GM12878 (cell line): ENCODE measurements at regions not wholly inside any gene's neighbourhood (a gene's known extent, or its start where the extent isn't known, plus 50 kb on each side); places are given as distances from the start of the nearest gene placed in this dataset.

Experiments
- ATAC-seq: fragments of 200-7000 bp; cut with Tn5 transposase; 3 replicates; pipeline ENCODE4 v1.9.1; 2020; ENCODE audit warnings: mild to moderate bottlenecking, moderate library complexity
- BruUV-seq: library from RNA; stranded (reverse); fragments of 400-500 nt; replicated peaks from 2 replicates; lab custom pipeline; 2021; lab: Mats Ljungman, UMichigan
- CTCF ChIA-PET: fragments of 300-600 bp; sonication (Branson Sonifier 250); formaldehyde crosslinking; extraction: SDS; loops from one replicate; lab custom pipeline; 2021; ENCODE audit warnings: inconsistent platforms; lab: Yijun Ruan, JAX
- POLR2A ChIA-PET: fragments of 350-600 bp; formaldehyde crosslinking; extraction: SDS; loops from one replicate; lab custom pipeline; 2021; ENCODE audit warnings: inconsistent platforms; lab: Charles Lee
- RAD21 ChIA-PET: fragments of 300-600 bp; sonication (Branson Sonifier 250); formaldehyde crosslinking; loops from one replicate; lab custom pipeline; 2023; ENCODE audit warnings: antibody characterized with exemption; ENCODE audit not compliant: unreplicated experiment; lab: Charles Lee
- SMC1A ChIA-PET: fragments of 300-600 bp; sonication (Branson Sonifier 250); formaldehyde crosslinking; loops from one replicate; lab custom pipeline; 2023; ENCODE audit not compliant: unreplicated experiment, uncharacterized antibody; lab: Charles Lee
- DNase-seq: peaks from one replicate; pipeline ENCODE4 v3.0.0-alpha.2; 2011; ENCODE audit warnings: low read depth, low spot score
- FAIRE-seq: peaks from 3 replicates; lab custom pipeline; 2011; peaks lifted over from hg19 to GRCh38; lab: Jason Lieb, UNC
- H2AFZ ChIP-seq: 2 replicates; pipeline ENCODE4 v1.6.0; 2011; ENCODE audit warnings: low read depth, low read length, control low read depth; ENCODE audit not compliant: control insufficient read depth
- H3K27ac ChIP-seq: 2 replicates; pipeline ENCODE4 v1.5.1; 2011; ENCODE audit warnings: control low read depth; ENCODE audit not compliant: control insufficient read depth, insufficient read depth
- H3K27me3 ChIP-seq, 2 experiments: replicated peaks in 1 of 2; 2 replicates each; pipeline versions ENCODE4 v1.6.0 to v1.6.1; 2011; ENCODE audit warnings: low read length in 1 of 2; ENCODE audit not compliant: control insufficient read depth in 2 of 2, insufficient read depth in 2 of 2
- H3K36me3 ChIP-seq, 2 experiments: 2 replicates each; pipeline ENCODE4 v1.5.1; 2011; ENCODE audit warnings: low read length in 1 of 2; ENCODE audit not compliant: control insufficient read depth in 2 of 2, insufficient read depth in 2 of 2
- H3K4me1 ChIP-seq: 2 replicates; pipeline ENCODE4 v1.6.1; 2011; ENCODE audit warnings: mild to moderate bottlenecking, low read length, moderate library complexity, mixed read lengths; ENCODE audit not compliant: control insufficient read depth, insufficient read depth
- H3K4me2 ChIP-seq: 2 replicates; pipeline ENCODE4 v1.6.0; 2011; ENCODE audit warnings: control low read depth; ENCODE audit not compliant: control insufficient read depth, insufficient read depth
- H3K4me3 ChIP-seq: fragments of 200-600 bp; sonication (generic); 2 replicates; pipeline ENCODE4 v1.5.1; 2016
- H3K79me2 ChIP-seq: 2 replicates; pipeline ENCODE4 v1.6.0; 2011; ENCODE audit warnings: low read length; ENCODE audit not compliant: control insufficient read depth, insufficient read depth
- H3K9ac ChIP-seq: 2 replicates; pipeline ENCODE4 v1.8.0; 2011; ENCODE audit warnings: low read length, control low read depth, mixed read lengths; ENCODE audit not compliant: control insufficient read depth, insufficient read depth
- H3K9me3 ChIP-seq: replicated peaks from 3 replicates; pipeline ENCODE4 v1.5.1; 2011; ENCODE audit warnings: mild to moderate bottlenecking, low read length; ENCODE audit not compliant: control insufficient read depth, insufficient read depth
- H4K20me1 ChIP-seq: 2 replicates; pipeline ENCODE4 v1.6.0; 2011; ENCODE audit not compliant: control insufficient read depth, insufficient read depth
- BCL3 ChIP-seq: IDR thresholded peaks from 2 replicates; pipeline ENCODE4 v1.6.1; 2011; ENCODE audit warnings: borderline replicate concordance, low read depth, mild to moderate bottlenecking, moderate library complexity, low read length; ENCODE audit not compliant: insufficient read depth, poor library complexity, severe bottlenecking
- CBX3 ChIP-seq: fragments of 200-600 bp; sonication (generic); IDR thresholded peaks from 2 replicates; pipeline ENCODE4 v1.6.1; 2016; ENCODE audit warnings: low read depth, borderline replicate concordance
- CUX1 ChIP-seq: IDR thresholded peaks from 2 replicates; pipeline ENCODE4 v1.6.1; 2012; ENCODE audit warnings: improper control_type of control experiment, low read depth, low read length; ENCODE audit not compliant: insufficient replicate concordance
- DPF2 ChIP-seq: fragments of 450-650 bp; IDR thresholded peaks from 2 replicates; pipeline ENCODE4 v1.6.1; 2017; ENCODE audit warnings: mild to moderate bottlenecking
- ESRRA ChIP-seq: IDR thresholded peaks from 2 replicates; pipeline ENCODE4 v1.6.1; 2012; ENCODE audit warnings: mild to moderate bottlenecking, low read length, improper control_type of control experiment
- MTA3 ChIP-seq: IDR thresholded peaks from 2 replicates; pipeline ENCODE4 v1.6.1; 2012; ENCODE audit warnings: low read length, inconsistent platforms, borderline replicate concordance
- MYC ChIP-seq: IDR thresholded peaks from 2 replicates; pipeline ENCODE4 v1.6.1; 2011; ENCODE audit warnings: mild to moderate bottlenecking, low read length, moderate library complexity, inconsistent platforms; ENCODE audit not compliant: insufficient read depth, insufficient replicate concordance, insufficient read length, severe bottlenecking
- NKRF ChIP-seq: fragments of 450-650 bp; conservative IDR thresholded peaks from 2 replicates; pipeline ENCODE4 v1.6.1; 2017; ENCODE audit warnings: mild to moderate bottlenecking, moderate library complexity
- PAX8 ChIP-seq: fragments of 450-650 bp; IDR thresholded peaks from 2 replicates; pipeline ENCODE4 v1.6.1; 2017; ENCODE audit warnings: mild to moderate bottlenecking, moderate library complexity
- RB1 ChIP-seq: fragments of 450-650 bp; formaldehyde crosslinking; IDR thresholded peaks from 2 replicates; pipeline ENCODE4 v1.6.1; 2017; ENCODE audit warnings: mild to moderate bottlenecking, borderline replicate concordance
- SUPT20H ChIP-seq: IDR thresholded peaks from 2 replicates; pipeline ENCODE4 v1.6.1; 2011; ENCODE audit warnings: low read depth, mild to moderate bottlenecking, low read length, moderate library complexity, borderline replicate concordance; ENCODE audit not compliant: control insufficient read depth
- TCF7 ChIP-seq: IDR thresholded peaks from 2 replicates; pipeline ENCODE4 v1.6.1; 2014; ENCODE audit warnings: antibody characterized with exemption, borderline replicate concordance
- WGBS: methylation state at CpG from one replicate; pipeline ENCODE4 v1.1.6; 2016; ENCODE audit warnings: low lambda C conversion rate; ENCODE audit not compliant: insufficient replicate concordance, insufficient coverage; ENCODE audit errors: missing lambda C conversion rate; 5-methylcytosine and 5-hydroxymethylcytosine counted together
- in situ Hi-C: fragments of 300-500 bp; cut with MboI; formaldehyde crosslinking; loops from 9 replicates; pipeline ENCODE4 v1.14.3; 2018; ENCODE audit warnings: mixed read lengths
- intact Hi-C: fragments of 100-400 bp; cut with micrococcal nuclease; formaldehyde crosslinking; loops from one replicate; pipeline ENCODE4 v1.14.2; 2022; ENCODE audit not compliant: unreplicated experiment

- in situ Hi-C loops = no loop called here
- no peak overlapping the region for H3K27ac ChIP-seq
- H3K4me3 ChIP-seq = no peak overlapping the region
- no peak for FAIRE-seq
- no peak overlapping the region for H3K9ac ChIP-seq
- no peaks in the 10 kb centered on the region for H4K20me1 ChIP-seq
- ChIA-PET POLR2A (no interaction called here), RAD21 (no interaction called here), CTCF (no interaction called here), SMC1A (no interaction called here)
- WGBS = 18% methylated on average over 6 of the region's 6 CpGs
- H3K9me3 ChIP-seq = no peaks in the 10 kb centered on the region
- no peak for DNase-seq
- no peaks in the 10 kb centered on the region for H3K36me3 ChIP-seq
- H3K27me3 ChIP-seq = peaks cover 2 to 8% of the 10 kb centered on the region in 2 experiments
- BruUV-seq = no TSS peak
- no peak overlapping the region for H2AFZ ChIP-seq
- no peaks in the 10 kb centered on the region for H3K4me1 ChIP-seq
- intact Hi-C loops = no loop called here
- no peak overlapping the region for H3K4me2 ChIP-seq
- no peak for ATAC-seq
- no peaks in the 10 kb centered on the region for H3K79me2 ChIP-seq
- no peak for TF ChIP-seq CUX1
- TF ChIP-seq PAX8 = no peak
- TF ChIP-seq ESRRA = no peak
- no peak for TF ChIP-seq NKRF
- TF ChIP-seq DPF2 = no peak
- TF ChIP-seq SUPT20H = no peak
- no peak for TF ChIP-seq BCL3
- no peak for TF ChIP-seq MYC
- no peak for TF ChIP-seq TCF7
- TF ChIP-seq RB1 = no peak
- no peak for TF ChIP-seq MTA3
- no peak for TF ChIP-seq CBX3
These were observed 238.4 kb upstream of the HS6ST1 start for GRCh38 chr2:128557069-128557468.
